Large intestine (tissue), 3 donors: ENCODE measurements at regions not wholly inside any gene's neighbourhood (a gene's known extent, or its start where the extent isn't known, plus 50 kb on each side); places are given as distances from the start of the nearest gene placed in this dataset.

Experiments used
- DNase-seq, 2 donors: peaks; one replicate each; pipeline versions ENCODE4 v3.0.0 to v3.0.0-alpha.2; 2013
- H3K27ac ChIP-seq: one replicate; pipeline ENCODE4 v1.5.1; 2013; ENCODE audit warnings: low read length
- H3K27me3 ChIP-seq: 2 replicates; pipeline ENCODE4 v1.6.1; 2013; ENCODE audit warnings: low read length; ENCODE audit not compliant: control insufficient read depth, insufficient read depth
- H3K36me3 ChIP-seq: 2 replicates; pipeline ENCODE4 v1.6.1; 2013; ENCODE audit warnings: low read length; ENCODE audit not compliant: control insufficient read depth, insufficient read depth
- H3K4me1 ChIP-seq: one replicate; pipeline ENCODE4 v1.6.1; 2013; ENCODE audit warnings: low read length; ENCODE audit not compliant: control insufficient read depth, insufficient read depth
- H3K4me3 ChIP-seq: one replicate; pipeline ENCODE4 v1.5.1; 2013; ENCODE audit warnings: low read length
- H3K9me3 ChIP-seq: one replicate; pipeline ENCODE4 v1.6.1; 2013; ENCODE audit warnings: mild to moderate bottlenecking, low read depth, low read length, moderate library complexity; ENCODE audit not compliant: control insufficient read depth
- WGBS: methylation state at CpG from one replicate; pipeline ENCODE4 v1.1.5; 2013; ENCODE audit warnings: low lambda C conversion rate; ENCODE audit not compliant: insufficient coverage; 5-methylcytosine and 5-hydroxymethylcytosine counted together

- Histone ChIP-seq H3K27me3 (no peaks in the 10 kb centered on the region), H3K27ac (no peak overlapping the region), H3K4me1 (no peaks in the 10 kb centered on the region), H3K9me3 (no peaks in the 10 kb centered on the region), H3K4me3 (no peak overlapping the region), H3K36me3 (no peaks in the 10 kb centered on the region)
- no CpG with 5 or more reads among the region's 6 CpGs for WGBS
- no peak for DNase-seq
Measured at GRCh38 chr3:40663280-40663679, 138.5 kb downstream of the ZNF621 start.

GRCh38 chr3:40669176-40669575, 144.4 kb downstream of the ZNF621 start:
- WGBS, result 80% methylated on average over 1 of the region's 5 CpGs
- no peaks in the 10 kb centered on the region for H3K4me1 ChIP-seq

GRCh38 chr3:40672861-40673260, 148.1 kb downstream of the ZNF621 start:
- Histone ChIP-seq H3K27me3 (no peaks in the 10 kb centered on the region), H3K9me3 (no peaks in the 10 kb centered on the region), H3K4me3 (no peak overlapping the region), H3K27ac (no peak overlapping the region), H3K36me3 (no peaks in the 10 kb centered on the region), H3K4me1 (no peaks in the 10 kb centered on the region)
- 100% methylated on average over 1 of the region's 1 CpG for WGBS
- DNase-seq, result no peak

More at GRCh38 chr3:40669176-40669575, 144.4 kb downstream of the ZNF621 start:
- Histone ChIP-seq H3K4me3 (no peak overlapping the region), H3K27ac (no peak overlapping the region), H3K36me3 (no peaks in the 10 kb centered on the region), H3K27me3 (no peaks in the 10 kb centered on the region), H3K9me3 (no peaks in the 10 kb centered on the region)
- DNase-seq, result no peak

GRCh38 chr3:40677321-40677720, 152.6 kb downstream of the ZNF621 start:
- H3K4me3 ChIP-seq, result no peak overlapping the region
- no peaks in the 10 kb centered on the region for H3K4me1 ChIP-seq
- WGBS, result 80% methylated on average over 1 of the region's 3 CpGs
- no peak overlapping the region for H3K27ac ChIP-seq
- no peaks in the 10 kb centered on the region for H3K36me3 ChIP-seq
- H3K9me3 ChIP-seq, result no peaks in the 10 kb centered on the region
- no peaks in the 10 kb centered on the region for H3K27me3 ChIP-seq
- no peak for DNase-seq

- no peaks in the 10 kb centered on the region for H3K27me3 ChIP-seq
- H3K36me3 ChIP-seq, result no peaks in the 10 kb centered on the region
- H3K4me3 ChIP-seq, result no peak overlapping the region
- DNase-seq, result no peak
- no peaks in the 10 kb centered on the region for H3K9me3 ChIP-seq
- H3K27ac ChIP-seq, result no peak overlapping the region
- no CpG with 5 or more reads among the region's 3 CpGs for WGBS
- H3K4me1 ChIP-seq, result no peaks in the 10 kb centered on the region
Measured at GRCh38 chr3:40677749-40678148, 153.0 kb downstream of the ZNF621 start.

- no CpG with 5 or more reads among the region's 4 CpGs for WGBS
- Histone ChIP-seq H3K36me3 (no peaks in the 10 kb centered on the region), H3K4me1 (no peaks in the 10 kb centered on the region), H3K27me3 (no peaks in the 10 kb centered on the region), H3K9me3 (no peaks in the 10 kb centered on the region), H3K27ac (no peak overlapping the region), H3K4me3 (no peak overlapping the region)
- DNase-seq, result no peak
Measured at GRCh38 chr3:40679290-40679689, 154.5 kb downstream of the ZNF621 start.

- no peak overlapping the region for H3K4me3 ChIP-seq
- peak; percentile 14 to 48 for DNase-seq
- H3K27ac ChIP-seq, result no peak overlapping the region
- H3K27me3 ChIP-seq, result no peaks in the 10 kb centered on the region
- H3K36me3 ChIP-seq, result no peaks in the 10 kb centered on the region
- no peaks in the 10 kb centered on the region for H3K9me3 ChIP-seq
- H3K4me1 ChIP-seq, result no peaks in the 10 kb centered on the region
- WGBS, result no CpG with 5 or more reads among the region's 3 CpGs
Measured at GRCh38 chr3:40680685-40681657, 156.2 kb downstream of the ZNF621 start.

- no peak for DNase-seq
- no peak overlapping the region for H3K27ac ChIP-seq
- H3K4me1 ChIP-seq, result no peaks in the 10 kb centered on the region
- no peaks in the 10 kb centered on the region for H3K36me3 ChIP-seq
- no peaks in the 10 kb centered on the region for H3K9me3 ChIP-seq
- no peaks in the 10 kb centered on the region for H3K27me3 ChIP-seq
- 80% methylated on average over 1 of the region's 1 CpG for WGBS
- H3K4me3 ChIP-seq, result no peak overlapping the region
Measured at GRCh38 chr3:40681658-40682055, 156.9 kb downstream of the ZNF621 start.

- no peak for DNase-seq
- WGBS, result 100% methylated on average over 1 of the region's 1 CpG
- H3K36me3 ChIP-seq, result no peaks in the 10 kb centered on the region
- no peak overlapping the region for H3K4me3 ChIP-seq
- no peaks in the 10 kb centered on the region for H3K4me1 ChIP-seq
- no peak overlapping the region for H3K27ac ChIP-seq
- no peaks in the 10 kb centered on the region for H3K27me3 ChIP-seq
- no peaks in the 10 kb centered on the region for H3K9me3 ChIP-seq
Measured at GRCh38 chr3:40689837-40690236, 165.1 kb downstream of the ZNF621 start.

- Histone ChIP-seq H3K27ac (no peak overlapping the region), H3K9me3 (no peaks in the 10 kb centered on the region), H3K36me3 (no peaks in the 10 kb centered on the region), H3K27me3 (no peaks in the 10 kb centered on the region), H3K4me1 (no peaks in the 10 kb centered on the region), H3K4me3 (no peak overlapping the region)
- DNase-seq, result no peak
- no CpG with 5 or more reads among the region's 9 CpGs for WGBS
Measured at GRCh38 chr3:40690749-40691451, 166.1 kb downstream of the ZNF621 start.
